A549 (cell line): ENCODE measurements at regions not wholly inside any gene's neighbourhood (a gene's known extent, or its start where the extent isn't known, plus 50 kb on each side); places are given as distances from the start of the nearest gene placed in this dataset.

Source experiments
- ATAC-seq, 2 experiments: fragments of 200-7000 bp in 1 of 2; fragments of >200 bp in 1 of 2; cut with Nextera tagmentation in 1 of 2; cut with Tn5 transposase in 1 of 2; 3 replicates each; pipeline versions ENCODE4 v1.8.0 to v1.9.1; 2018 to 2020; ENCODE audit warnings: mild to moderate bottlenecking in 1 of 2, moderate library complexity in 1 of 2
- CTCF ChIA-PET: fragments of 300-600 bp; sonication (Branson Sonifier 250); formaldehyde crosslinking; extraction: SDS; loops from one replicate; lab custom pipeline; 2021; ENCODE audit warnings: antibody characterized with exemption, inconsistent platforms; lab: Yijun Ruan, JAX
- POLR2A ChIA-PET: fragments of 350-600 bp; formaldehyde crosslinking; extraction: SDS; loops from one replicate; lab custom pipeline; 2021; ENCODE audit warnings: antibody characterized with exemption, inconsistent platforms; lab: Yijun Ruan, JAX
- DNase-seq, 2 experiments: peaks; one replicate each; pipeline versions ENCODE4 v3.0.0 to v3.0.0-alpha.2; 2011 to 2016; ENCODE audit warnings: low read depth in 1 of 2, low spot score in 1 of 2
- FAIRE-seq: peaks from 2 replicates; lab custom pipeline; 2011; peaks lifted over from hg19 to GRCh38; lab: Jason Lieb, UNC
- H3K27ac ChIP-seq, 2 experiments: fragments of >200 bp; sonication (Bioruptor Twin); formaldehyde crosslinking; 3 replicates each; pipeline ENCODE4 v1.5.1; 2016 to 2017
- H3K4me1 ChIP-seq: fragments of >200 bp; sonication (Bioruptor Twin); formaldehyde crosslinking; 3 replicates; pipeline ENCODE4 v1.6.1; 2016
- H3K4me2 ChIP-seq: fragments of >200 bp; sonication (Bioruptor Twin); formaldehyde crosslinking; 3 replicates; pipeline ENCODE4 v1.6.1; 2016
- H3K4me3 ChIP-seq: fragments of >200 bp; sonication (Bioruptor Twin); formaldehyde crosslinking; 3 replicates; pipeline ENCODE4 v1.5.1; 2016
- H3K9me3 ChIP-seq: fragments of >200 bp; sonication (Bioruptor Twin); formaldehyde crosslinking; 3 replicates; pipeline ENCODE4 v1.6.1; 2016
- CBX2 ChIP-seq: fragments of 200-600 bp; sonication (generic); IDR thresholded peaks from 2 replicates; pipeline ENCODE4 v1.6.1; 2016; ENCODE audit warnings: low read depth, mild to moderate bottlenecking, borderline replicate concordance
- CEBPB ChIP-seq, 2 experiments: fragments of >200 bp in 1 of 2; sonication (Bioruptor Twin) in 1 of 2; formaldehyde crosslinking in 1 of 2; IDR thresholded peaks; 2 replicates each; pipeline ENCODE4 v1.6.1; 2012 to 2016
- EHF ChIP-seq: fragments of 250-450 bp; sonication (Bioruptor Pico); IDR thresholded peaks from 2 replicates; pipeline ENCODE4 v1.5.0; 2020; ENCODE audit warnings: mild to moderate bottlenecking
- FOSL2 ChIP-seq, 2 experiments: fragments of 450-650 bp in 1 of 2; fragments of >200 bp in 1 of 2; sonication (Bioruptor Twin) in 1 of 2; formaldehyde crosslinking; IDR thresholded peaks; 2 replicates each; pipeline versions ENCODE4 v1.5.0 to v1.6.1; 2016 to 2020; ENCODE audit warnings: mild to moderate bottlenecking in 1 of 2, moderate library complexity in 1 of 2
- GATA3 ChIP-seq: IDR thresholded peaks from 2 replicates; pipeline ENCODE4 v1.6.1; 2012; ENCODE audit warnings: borderline replicate concordance
- HDAC2 ChIP-seq: fragments of 200-600 bp; sonication (generic); IDR thresholded peaks from 2 replicates; pipeline ENCODE4 v1.6.1; 2016
- HOXA7 ChIP-seq: fragments of 250-450 bp; sonication (Bioruptor Pico); IDR thresholded peaks from 2 replicates; pipeline ENCODE4 v1.5.0; 2020; ENCODE audit warnings: mild to moderate bottlenecking, moderate library complexity
- HOXB13 ChIP-seq: fragments of 250-450 bp; sonication (Bioruptor Pico); IDR thresholded peaks from 2 replicates; pipeline ENCODE4 v1.5.0; 2020; ENCODE audit warnings: low read depth, mild to moderate bottlenecking, moderate library complexity
- HOXB5 ChIP-seq: fragments of 250-450 bp; sonication (Bioruptor Pico); IDR thresholded peaks from 2 replicates; pipeline ENCODE4 v1.5.0; 2020; ENCODE audit warnings: mild to moderate bottlenecking, moderate library complexity
- JUNB ChIP-seq: fragments of >200 bp; sonication (Bioruptor Twin); formaldehyde crosslinking; IDR thresholded peaks from 2 replicates; pipeline ENCODE4 v1.6.1; 2016
- KDM5A ChIP-seq: fragments of 200-600 bp; sonication (generic); IDR thresholded peaks from 2 replicates; pipeline ENCODE4 v1.6.1; 2016; ENCODE audit warnings: antibody characterized with exemption, mild to moderate bottlenecking
- MAFK ChIP-seq: fragments of 450-650 bp; IDR thresholded peaks from 2 replicates; pipeline ENCODE4 v1.6.1; 2014; ENCODE audit not compliant: partially characterized antibody
- MYC ChIP-seq: IDR thresholded peaks from 2 replicates; pipeline ENCODE4 v1.6.1; 2012; ENCODE audit warnings: mild to moderate bottlenecking, inconsistent platforms, low read length, improper control_type of control experiment, borderline replicate concordance
- PHF8 ChIP-seq: fragments of 200-600 bp; sonication (generic); IDR thresholded peaks from 2 replicates; pipeline ENCODE4 v1.6.1; 2016; ENCODE audit warnings: low read depth, mild to moderate bottlenecking, antibody characterized with exemption, moderate library complexity, borderline replicate concordance
- RAD21 ChIP-seq, 2 experiments: fragments of >200 bp in 1 of 2; sonication (Bioruptor Twin) in 1 of 2; formaldehyde crosslinking in 1 of 2; IDR thresholded peaks in 1 of 2; conservative IDR thresholded peaks in 1 of 2; 2 replicates in 1 of 2; 3 replicates in 1 of 2; pipeline ENCODE4 v1.6.1; 2012 to 2018; ENCODE audit warnings: inconsistent platforms in 1 of 2
- RARB ChIP-seq: fragments of 250-450 bp; sonication (Bioruptor Pico); IDR thresholded peaks from 2 replicates; pipeline ENCODE4 v1.8.0; 2021; ENCODE audit warnings: mild to moderate bottlenecking, moderate library complexity
- RFX5 ChIP-seq: fragments of 450-650 bp; IDR thresholded peaks from 2 replicates; pipeline ENCODE4 v1.7.1; 2014; ENCODE audit warnings: antibody characterized with exemption, mild to moderate bottlenecking, moderate library complexity
- RNF2 ChIP-seq: fragments of 200-600 bp; sonication (generic); IDR thresholded peaks from 2 replicates; pipeline ENCODE4 v1.6.1; 2016; ENCODE audit warnings: low read depth, mild to moderate bottlenecking, antibody characterized with exemption, moderate library complexity, borderline replicate concordance
- SMC3 ChIP-seq: fragments of >200 bp; sonication (Bioruptor Twin); formaldehyde crosslinking; IDR thresholded peaks from 3 replicates; pipeline ENCODE4 v1.6.1; 2018; ENCODE audit warnings: inconsistent platforms
- SREBF2 ChIP-seq: fragments of 450-650 bp; IDR thresholded peaks from 2 replicates; pipeline ENCODE4 v1.6.1; 2014; ENCODE audit warnings: mild to moderate bottlenecking, moderate library complexity
- TP53 ChIP-seq: fragments of 250-450 bp; sonication (Bioruptor Pico); IDR thresholded peaks from 2 replicates; pipeline ENCODE4 v1.5.0; 2021; ENCODE audit warnings: mild to moderate bottlenecking, moderate library complexity
- ZNF302 ChIP-seq: fragments of 250-450 bp; sonication (Bioruptor Pico); IDR thresholded peaks from 2 replicates; pipeline ENCODE4 v1.9.0; 2021; ENCODE audit warnings: inconsistent platforms, mild to moderate bottlenecking, moderate library complexity
- WGBS: methylation state at CpG from one replicate; pipeline ENCODE4 v1.1.6; 2017; ENCODE audit errors: missing lambda C conversion rate; 5-methylcytosine and 5-hydroxymethylcytosine counted together
- TF ChIP-seq, protein P1 (sequence below): fragments of 250-450 bp; sonication (Bioruptor Pico); IDR thresholded peaks from 2 replicates; pipeline ENCODE4 v1.5.0; 2021; ENCODE audit warnings: mild to moderate bottlenecking, moderate library complexity, borderline replicate concordance
- TF ChIP-seq, protein P2 (sequence below): IDR thresholded peaks from 2 replicates; pipeline ENCODE4 v1.6.1; 2012
- TF ChIP-seq, protein P3 (sequence below): fragments of 450-650 bp; IDR thresholded peaks from 2 replicates; pipeline ENCODE4 v1.6.1; 2014; ENCODE audit warnings: antibody characterized with exemption
- TF ChIP-seq, protein P4 (sequence below): fragments of >200 bp; sonication (Bioruptor Twin); formaldehyde crosslinking; IDR thresholded peaks from 3 replicates; pipeline ENCODE4 v1.6.1; 2016

DNA sequence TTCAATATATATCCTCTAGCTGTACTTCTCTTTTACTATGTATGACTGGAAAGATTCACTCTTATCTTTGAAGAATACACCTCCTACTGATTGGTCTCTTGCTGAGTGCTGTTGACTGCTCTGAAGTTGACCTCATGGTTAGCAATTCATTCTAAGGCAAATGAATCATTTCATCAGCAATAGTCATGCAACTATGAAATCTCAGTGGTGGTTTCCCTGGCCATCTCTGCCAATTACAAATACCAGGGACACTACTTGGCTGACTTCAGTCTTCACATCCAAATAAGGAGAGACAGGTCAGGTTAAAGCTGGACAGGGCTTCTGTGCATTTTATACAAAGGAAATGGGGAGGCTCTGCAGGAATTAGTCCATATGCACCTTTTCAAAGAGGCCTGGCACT, 333.5 kb upstream of the ACTBL2 start:
- peak; percentile 49 to 85 for DNase-seq
- no peak for FAIRE-seq
- CTCF ChIA-PET: interaction anchor here (0.7 to 3.6 kb wide), 7 partner anchors 37 to 645 kb away, joined by 3 to 18 read pairs (median 4); no protein-coding TSS in a partner anchor
- peaks cover 11% of the 10 kb centered on the region; the same call in 2 of the 3 replicates for H3K9me3 ChIP-seq
- H3K27ac ChIP-seq: peak overlapping the region; percentile 3 to 69; a peak in 5 of 6 replicates
- peak; percentile 87 to 95 for ATAC-seq
- peak overlapping the region; percentile 24 for H3K4me2 ChIP-seq
- peaks cover 20% of the 10 kb centered on the region for H3K4me1 ChIP-seq
- POLR2A ChIA-PET: no interaction called here
- TF ChIP-seq HOXB5: peak; percentile 41; the same call in 1 of the 2 replicates
- TF ChIP-seq GATA3: peak; percentile 70; the same call in 1 of the 2 replicates
- TF ChIP-seq RNF2: no peak
- 0 out of 5 replicates have a peak, but pooled peaks have one; percentile 16 to 22 for TF ChIP-seq RAD21 (conservative IDR thresholded peaks at IDR 0.05 in 1 of 2, IDR thresholded peaks at IDR 0.05 in 1 of 2)
- TF ChIP-seq SMC3: 0 out of 3 replicates have a peak, but pooled peaks have one; percentile 6
- TF ChIP-seq JUNB: peak; percentile 46; the same call in 1 of the 2 replicates
- TF ChIP-seq, protein P1, sequence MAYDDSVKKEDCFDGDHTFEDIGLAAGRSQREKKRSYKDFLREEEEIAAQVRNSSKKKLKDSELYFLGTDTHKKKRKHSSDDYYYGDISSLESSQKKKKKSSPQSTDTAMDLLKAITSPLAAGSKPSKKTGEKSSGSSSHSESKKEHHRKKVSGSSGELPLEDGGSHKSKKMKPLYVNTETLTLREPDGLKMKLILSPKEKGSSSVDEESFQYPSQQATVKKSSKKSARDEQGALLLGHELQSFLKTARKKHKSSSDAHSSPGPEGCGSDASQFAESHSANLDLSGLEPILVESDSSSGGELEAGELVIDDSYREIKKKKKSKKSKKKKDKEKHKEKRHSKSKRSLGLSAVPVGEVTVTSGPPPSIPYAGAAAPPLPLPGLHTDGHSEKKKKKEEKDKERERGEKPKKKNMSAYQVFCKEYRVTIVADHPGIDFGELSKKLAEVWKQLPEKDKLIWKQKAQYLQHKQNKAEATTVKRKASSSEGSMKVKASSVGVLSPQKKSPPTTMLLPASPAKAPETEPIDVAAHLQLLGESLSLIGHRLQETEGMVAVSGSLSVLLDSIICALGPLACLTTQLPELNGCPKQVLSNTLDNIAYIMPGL (CRISPR knock-in tag): no peak
- peak in 1 of 2 experiments; percentile 65; a peak in 2 of 4 replicates for TF ChIP-seq CEBPB (IDR thresholded peaks at IDR 0.05)
- TF ChIP-seq FOSL2 (IDR thresholded peaks at IDR 0.05): peak; percentile 28; the same call in 1 of the 2 replicates
- peak; percentile 70 for TF ChIP-seq FOSL2 (CRISPR knock-in tag; IDR thresholded peaks at IDR 0.05)
- TF ChIP-seq, protein P2, sequence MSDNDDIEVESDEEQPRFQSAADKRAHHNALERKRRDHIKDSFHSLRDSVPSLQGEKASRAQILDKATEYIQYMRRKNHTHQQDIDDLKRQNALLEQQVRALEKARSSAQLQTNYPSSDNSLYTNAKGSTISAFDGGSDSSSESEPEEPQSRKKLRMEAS: peak; percentile 54; the same call in 1 of the 2 replicates
- no peak overlapping the region for H3K4me3 ChIP-seq

DNA sequence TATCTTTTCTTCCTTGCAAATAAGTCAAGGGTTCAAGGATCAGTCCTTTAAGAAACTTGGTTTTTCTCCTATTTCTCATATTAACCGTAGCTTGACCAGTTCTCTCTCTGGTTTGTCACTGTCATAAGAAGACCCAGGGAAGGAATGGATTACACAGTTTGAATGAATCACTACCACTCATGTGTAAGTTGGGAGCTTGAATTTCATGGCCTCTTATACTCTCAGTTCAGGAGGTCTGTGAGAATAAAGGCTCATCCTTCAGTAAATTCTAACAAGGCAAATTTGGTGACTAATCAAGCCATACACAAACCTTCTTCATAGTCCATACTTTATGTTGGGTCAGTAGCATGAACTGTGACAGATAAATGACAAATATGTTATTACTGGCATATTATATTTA, 323.1 kb upstream of the ACTBL2 start:
- no peak for TF ChIP-seq EHF
- TF ChIP-seq RFX5: no peak
- TF ChIP-seq HDAC2: no peak
- no peak for TF ChIP-seq HOXB13 (CRISPR knock-in tag)
- TF ChIP-seq MYC: no peak
- TF ChIP-seq MAFK: no peak
- TF ChIP-seq, protein P3, sequence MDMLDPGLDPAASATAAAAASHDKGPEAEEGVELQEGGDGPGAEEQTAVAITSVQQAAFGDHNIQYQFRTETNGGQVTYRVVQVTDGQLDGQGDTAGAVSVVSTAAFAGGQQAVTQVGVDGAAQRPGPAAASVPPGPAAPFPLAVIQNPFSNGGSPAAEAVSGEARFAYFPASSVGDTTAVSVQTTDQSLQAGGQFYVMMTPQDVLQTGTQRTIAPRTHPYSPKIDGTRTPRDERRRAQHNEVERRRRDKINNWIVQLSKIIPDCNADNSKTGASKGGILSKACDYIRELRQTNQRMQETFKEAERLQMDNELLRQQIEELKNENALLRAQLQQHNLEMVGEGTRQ: no peak
- TF ChIP-seq, protein P2: no peak
- TF ChIP-seq RNF2: no peak
- no peak for TF ChIP-seq RARB (CRISPR knock-in tag)
- TF ChIP-seq CBX2: no peak
- TF ChIP-seq, protein P4, sequence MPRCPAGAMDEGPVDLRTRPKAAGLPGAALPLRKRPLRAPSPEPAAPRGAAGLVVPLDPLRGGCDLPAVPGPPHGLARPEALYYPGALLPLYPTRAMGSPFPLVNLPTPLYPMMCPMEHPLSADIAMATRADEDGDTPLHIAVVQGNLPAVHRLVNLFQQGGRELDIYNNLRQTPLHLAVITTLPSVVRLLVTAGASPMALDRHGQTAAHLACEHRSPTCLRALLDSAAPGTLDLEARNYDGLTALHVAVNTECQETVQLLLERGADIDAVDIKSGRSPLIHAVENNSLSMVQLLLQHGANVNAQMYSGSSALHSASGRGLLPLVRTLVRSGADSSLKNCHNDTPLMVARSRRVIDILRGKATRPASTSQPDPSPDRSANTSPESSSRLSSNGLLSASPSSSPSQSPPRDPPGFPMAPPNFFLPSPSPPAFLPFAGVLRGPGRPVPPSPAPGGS: no peak
- no peak for TF ChIP-seq HOXA7 (CRISPR knock-in tag)
- no peak for TF ChIP-seq KDM5A
- TF ChIP-seq SREBF2: no peak
- TF ChIP-seq TP53 (CRISPR knock-in tag): no peak
- no peak for TF ChIP-seq SMC3
- TF ChIP-seq ZNF302 (CRISPR knock-in tag): no peak
- no peak for TF ChIP-seq PHF8
- TF ChIP-seq, all 56 proteins: peak for 0
- H3K4me3 ChIP-seq: no peak overlapping the region
- 94% methylated on average over 1 of the region's 1 CpG for WGBS
- H3K9me3 ChIP-seq: no peaks in the 10 kb centered on the region
- H3K4me1 ChIP-seq: 0 out of 3 replicates have a peak, but pooled peaks cover 5% of the 10 kb centered on the region
- FAIRE-seq: no peak
- POLR2A ChIA-PET: no interaction called here
- no peak overlapping the region for H3K27ac ChIP-seq
- no peak for ATAC-seq
- no peak overlapping the region for H3K4me2 ChIP-seq
- CTCF ChIA-PET: interaction anchor here (1.4 kb wide), 1 partner anchor 26 kb away, joined by 4 read pairs; no protein-coding TSS in a partner anchor
- DNase-seq: no peak
